ENCODE measurements at regions not wholly inside any gene's neighbourhood (a gene's known extent, or its start where the extent isn't known, plus 50 kb on each side); places are given as distances from the start of the nearest gene placed in this dataset.

GRCh38 chr12:90611048-90611447, 343.9 kb downstream of the CCER1 start:
- no peaks in the 10 kb centered on the region for H3K36me3 ChIP-seq (ENCODE audit: control insufficient read depth, insufficient read depth, low read length)

GRCh38 chr12:90593596-90594295, 361.2 kb downstream of the CCER1 start:
- H3K9me3 ChIP-seq (ENCODE audit: control insufficient read depth, insufficient read depth, low read length) = no peaks in the 10 kb centered on the region
- H3K36me3 ChIP-seq (ENCODE audit: control insufficient read depth, insufficient read depth, low read length) = no peaks in the 10 kb centered on the region
- no CpG with 5 or more reads among the region's 2 CpGs for WGBS (ENCODE audit: insufficient coverage)
- no peaks in the 10 kb centered on the region for H3K27me3 ChIP-seq (ENCODE audit: control insufficient read depth, insufficient read depth, low read length)
- no peaks in the 10 kb centered on the region for H3K4me1 ChIP-seq (ENCODE audit: control insufficient read depth, insufficient read depth, low read length)
- DNase-seq (ENCODE audit: low read depth in 4 of 6, low spot score in 6 of 6) = peak in 1 of 6 donors; percentile 7
- no peak overlapping the region for H3K4me3 ChIP-seq (ENCODE audit: low read depth, low read length)
- H3K27ac ChIP-seq (ENCODE audit: low read depth, low read length) = no peak overlapping the region

More at GRCh38 chr12:90611048-90611447, 343.9 kb downstream of the CCER1 start:
- WGBS (ENCODE audit: insufficient coverage) = no CpG with 5 or more reads among the region's 3 CpGs
- no peak for DNase-seq (ENCODE audit: low read depth in 4 of 6, low spot score in 6 of 6)
- Histone ChIP-seq H3K4me3 (ENCODE audit: low read depth, low read length) (no peak overlapping the region), H3K27ac (ENCODE audit: low read depth, low read length) (no peak overlapping the region), H3K27me3 (ENCODE audit: control insufficient read depth, insufficient read depth, low read length) (no peaks in the 10 kb centered on the region), H3K4me1 (ENCODE audit: control insufficient read depth, insufficient read depth, low read length) (no peaks in the 10 kb centered on the region), H3K9me3 (ENCODE audit: control insufficient read depth, insufficient read depth, low read length) (no peaks in the 10 kb centered on the region)

GRCh38 chr12:90589956-90590355, 365.0 kb downstream of the CCER1 start:
- Histone ChIP-seq H3K27ac (ENCODE audit: low read depth, low read length) (no peak overlapping the region), H3K4me1 (ENCODE audit: control insufficient read depth, insufficient read depth, low read length) (no peaks in the 10 kb centered on the region), H3K4me3 (ENCODE audit: low read depth, low read length) (no peak overlapping the region), H3K27me3 (ENCODE audit: control insufficient read depth, insufficient read depth, low read length) (no peaks in the 10 kb centered on the region), H3K36me3 (ENCODE audit: control insufficient read depth, insufficient read depth, low read length) (no peaks in the 10 kb centered on the region), H3K9me3 (ENCODE audit: control insufficient read depth, insufficient read depth, low read length) (no peaks in the 10 kb centered on the region)
- no CpG with 5 or more reads among the region's 1 CpG for WGBS (ENCODE audit: insufficient coverage)
- DNase-seq (ENCODE audit: low read depth in 4 of 6, low spot score in 6 of 6) = peak in 1 of 6 donors; percentile 6

- H3K9me3 ChIP-seq (ENCODE audit: control insufficient read depth, insufficient read depth, low read length) = no peaks in the 10 kb centered on the region
- H3K27me3 ChIP-seq (ENCODE audit: control insufficient read depth, insufficient read depth, low read length) = no peaks in the 10 kb centered on the region
- WGBS (ENCODE audit: insufficient coverage) = no CpG with 5 or more reads among the region's 3 CpGs
- H3K4me1 ChIP-seq (ENCODE audit: control insufficient read depth, insufficient read depth, low read length) = no peaks in the 10 kb centered on the region
- DNase-seq (ENCODE audit: low read depth in 4 of 6, low spot score in 6 of 6) = peak in 1 of 6 donors; percentile 2
- H3K27ac ChIP-seq (ENCODE audit: low read depth, low read length) = no peak overlapping the region
- no peaks in the 10 kb centered on the region for H3K36me3 ChIP-seq (ENCODE audit: control insufficient read depth, insufficient read depth, low read length)
- no peak overlapping the region for H3K4me3 ChIP-seq (ENCODE audit: low read depth, low read length)
These were observed 369.2 kb downstream of the CCER1 start for GRCh38 chr12:90585640-90586304.

GRCh38 chr12:90576707-90577106, 378.3 kb downstream of the CCER1 start:
- H3K36me3 ChIP-seq (ENCODE audit: control insufficient read depth, insufficient read depth, low read length) = no peaks in the 10 kb centered on the region
- no peak for DNase-seq (ENCODE audit: low read depth in 4 of 6, low spot score in 6 of 6)
- H3K4me3 ChIP-seq (ENCODE audit: low read depth, low read length) = no peak overlapping the region
- H3K27me3 ChIP-seq (ENCODE audit: control insufficient read depth, insufficient read depth, low read length) = no peaks in the 10 kb centered on the region
- H3K4me1 ChIP-seq (ENCODE audit: control insufficient read depth, insufficient read depth, low read length) = no peaks in the 10 kb centered on the region
- no peak overlapping the region for H3K27ac ChIP-seq (ENCODE audit: low read depth, low read length)
- H3K9me3 ChIP-seq (ENCODE audit: control insufficient read depth, insufficient read depth, low read length) = no peaks in the 10 kb centered on the region

- H3K4me3 ChIP-seq (ENCODE audit: low read depth, low read length) = no peak overlapping the region
- WGBS (ENCODE audit: insufficient coverage) = 100% methylated on average over 2 of the region's 2 CpGs
- DNase-seq (ENCODE audit: low read depth in 4 of 6, low spot score in 6 of 6) = no peak
- no peak overlapping the region for H3K27ac ChIP-seq (ENCODE audit: low read depth, low read length)
- H3K4me1 ChIP-seq (ENCODE audit: control insufficient read depth, insufficient read depth, low read length) = no peaks in the 10 kb centered on the region
- H3K36me3 ChIP-seq (ENCODE audit: control insufficient read depth, insufficient read depth, low read length) = no peaks in the 10 kb centered on the region
- no peaks in the 10 kb centered on the region for H3K9me3 ChIP-seq (ENCODE audit: control insufficient read depth, insufficient read depth, low read length)
- no peaks in the 10 kb centered on the region for H3K27me3 ChIP-seq (ENCODE audit: control insufficient read depth, insufficient read depth, low read length)
These were observed 379.0 kb downstream of the CCER1 start for GRCh38 chr12:90575995-90576394.

GRCh38 chr12:90574676-90575075, 380.3 kb downstream of the CCER1 start:
- H3K27me3 ChIP-seq (ENCODE audit: control insufficient read depth, insufficient read depth, low read length) = no peaks in the 10 kb centered on the region
- H3K27ac ChIP-seq (ENCODE audit: low read depth, low read length) = no peak overlapping the region
- WGBS (ENCODE audit: insufficient coverage) = 82% methylated on average over 2 of the region's 2 CpGs
- no peaks in the 10 kb centered on the region for H3K9me3 ChIP-seq (ENCODE audit: control insufficient read depth, insufficient read depth, low read length)
- H3K4me3 ChIP-seq (ENCODE audit: low read depth, low read length) = no peak overlapping the region
- H3K36me3 ChIP-seq (ENCODE audit: control insufficient read depth, insufficient read depth, low read length) = no peaks in the 10 kb centered on the region
- no peaks in the 10 kb centered on the region for H3K4me1 ChIP-seq (ENCODE audit: control insufficient read depth, insufficient read depth, low read length)
- no peak for DNase-seq (ENCODE audit: low read depth in 4 of 6, low spot score in 6 of 6)

GRCh38 chr12:90572778-90573177, 382.2 kb downstream of the CCER1 start:
- H3K27ac ChIP-seq (ENCODE audit: low read depth, low read length) = no peak overlapping the region
- no peaks in the 10 kb centered on the region for H3K4me1 ChIP-seq (ENCODE audit: control insufficient read depth, insufficient read depth, low read length)
- H3K9me3 ChIP-seq (ENCODE audit: control insufficient read depth, insufficient read depth, low read length) = no peaks in the 10 kb centered on the region
- no peak overlapping the region for H3K4me3 ChIP-seq (ENCODE audit: low read depth, low read length)
- DNase-seq (ENCODE audit: low read depth in 4 of 6, low spot score in 6 of 6) = no peak
- H3K27me3 ChIP-seq (ENCODE audit: control insufficient read depth, insufficient read depth, low read length) = no peaks in the 10 kb centered on the region
- no peaks in the 10 kb centered on the region for H3K36me3 ChIP-seq (ENCODE audit: control insufficient read depth, insufficient read depth, low read length)
- WGBS (ENCODE audit: insufficient coverage) = no CpG with 5 or more reads among the region's 1 CpG

- H3K36me3 ChIP-seq (ENCODE audit: control insufficient read depth, insufficient read depth, low read length) = no peaks in the 10 kb centered on the region
- no peak overlapping the region for H3K27ac ChIP-seq (ENCODE audit: low read depth, low read length)
- no peaks in the 10 kb centered on the region for H3K27me3 ChIP-seq (ENCODE audit: control insufficient read depth, insufficient read depth, low read length)
- no peaks in the 10 kb centered on the region for H3K4me1 ChIP-seq (ENCODE audit: control insufficient read depth, insufficient read depth, low read length)
- no peak overlapping the region for H3K4me3 ChIP-seq (ENCODE audit: low read depth, low read length)
- DNase-seq (ENCODE audit: low read depth in 4 of 6, low spot score in 6 of 6) = no peak
- no CpG with 5 or more reads among the region's 1 CpG for WGBS (ENCODE audit: insufficient coverage)
- H3K9me3 ChIP-seq (ENCODE audit: control insufficient read depth, insufficient read depth, low read length) = peaks cover 3% of the 10 kb centered on the region
These were observed 385.3 kb downstream of the CCER1 start for GRCh38 chr12:90569685-90570084.

- no peak overlapping the region for H3K4me3 ChIP-seq (ENCODE audit: low read depth, low read length)
- DNase-seq (ENCODE audit: low read depth in 4 of 6, low spot score in 6 of 6) = peak in 2 of 6 donors; percentile 1 to 64
- H3K9me3 ChIP-seq (ENCODE audit: control insufficient read depth, insufficient read depth, low read length) = peaks cover 3% of the 10 kb centered on the region
- H3K27me3 ChIP-seq (ENCODE audit: control insufficient read depth, insufficient read depth, low read length) = no peaks in the 10 kb centered on the region
- H3K36me3 ChIP-seq (ENCODE audit: control insufficient read depth, insufficient read depth, low read length) = no peaks in the 10 kb centered on the region
- no peak overlapping the region for H3K27ac ChIP-seq (ENCODE audit: low read depth, low read length)
- no peaks in the 10 kb centered on the region for H3K4me1 ChIP-seq (ENCODE audit: control insufficient read depth, insufficient read depth, low read length)
These were observed 392.3 kb downstream of the CCER1 start for GRCh38 chr12:90562671-90563070.

Measured in spinal cord (tissue), 9 donors.